ENCODE measurements at regions not wholly inside any gene's neighbourhood (a gene's known extent, or its start where the extent isn't known, plus 50 kb on each side); places are given as distances from the start of the nearest gene placed in this dataset.
A peak's percentile ranks its signal among the peaks of the same experiment; 100 is the strongest.
"Not testable (repeated sequence)": the region's sequence is repeated elsewhere in the genome, so short reads cannot be mapped to it uniquely, and the experiment has no call there.

- Mint-ChIP-seq H3K27me3 (ENCODE audit: insufficient read depth) (peaks cover 1% of the 10 kb centered on the region), H3K36me3 (ENCODE audit: low read depth) (no peaks in the 10 kb centered on the region; the same call in 1 of the 2 replicates), H3K4me1 (ENCODE audit: low read depth) (peaks cover 15% of the 10 kb centered on the region), H3K27ac (no peak overlapping the region), H3K4me3 (no peak overlapping the region), H3K9me3 (peaks cover 4% of the 10 kb centered on the region)
- DNase-seq, result no peak
- TF ChIP-seq CTCF (IDR thresholded peaks at IDR 0.05), result no peak
These were observed 79.6 kb upstream of the CARMIL1 start for GRCh38 chr6:25199544-25199943.

GRCh38 chr6:25202504-25202903 lies 76.7 kb upstream of the CARMIL1 start:
- H3K4me1 Mint-ChIP-seq (ENCODE audit: low read depth), result peaks cover 11% of the 10 kb centered on the region
- TF ChIP-seq CTCF (IDR thresholded peaks at IDR 0.05), result no peak
- peak; percentile 73 for DNase-seq
- no peak overlapping the region for H3K4me3 Mint-ChIP-seq
- peaks cover 20% of the 10 kb centered on the region for H3K9me3 Mint-ChIP-seq
- H3K36me3 Mint-ChIP-seq (ENCODE audit: low read depth), result peaks cover 9% of the 10 kb centered on the region
- peak overlapping the region; percentile 62 for H3K27ac Mint-ChIP-seq
- H3K27me3 Mint-ChIP-seq (ENCODE audit: insufficient read depth), result peaks cover 1% of the 10 kb centered on the region

- Mint-ChIP-seq H3K27ac (no peak overlapping the region), H3K4me3 (no peak overlapping the region), H3K36me3 (ENCODE audit: low read depth) (peaks cover 21% of the 10 kb centered on the region), H3K4me1 (ENCODE audit: low read depth) (peaks cover 11% of the 10 kb centered on the region), H3K9me3 (peaks cover 36% of the 10 kb centered on the region), H3K27me3 (ENCODE audit: insufficient read depth) (peaks cover 1% of the 10 kb centered on the region)
- DNase-seq, result no peak
- TF ChIP-seq CTCF (IDR thresholded peaks at IDR 0.05), result no peak
These were observed 73.5 kb upstream of the CARMIL1 start for GRCh38 chr6:25205629-25206028.

GRCh38 chr6:25207453-25208155 lies 71.6 kb upstream of the CARMIL1 start:
- H3K4me3 Mint-ChIP-seq; H3K4me1 Mint-ChIP-seq (ENCODE audit: low read depth): not testable (repeated sequence)
- peaks cover 21% of the 10 kb centered on the region for H3K36me3 Mint-ChIP-seq (ENCODE audit: low read depth)

GRCh38 chr6:25215881-25216280 lies 63.3 kb upstream of the CARMIL1 start:
- no peak for DNase-seq
- H3K27me3 Mint-ChIP-seq (ENCODE audit: insufficient read depth), result no peaks in the 10 kb centered on the region; the same call in 1 of the 2 replicates
- no peaks in the 10 kb centered on the region; the same call in 1 of the 2 replicates for H3K9me3 Mint-ChIP-seq
- no peak overlapping the region for H3K27ac Mint-ChIP-seq
- no peaks in the 10 kb centered on the region for H3K36me3 Mint-ChIP-seq (ENCODE audit: low read depth)
- TF ChIP-seq CTCF (IDR thresholded peaks at IDR 0.05), result no peak
- H3K4me1 Mint-ChIP-seq (ENCODE audit: low read depth), result peaks cover 24% of the 10 kb centered on the region
- no peak overlapping the region for H3K4me3 Mint-ChIP-seq

More at GRCh38 chr6:25207453-25208155, 71.6 kb upstream of the CARMIL1 start:
- not testable (repeated sequence) for DNase-seq; H3K27ac Mint-ChIP-seq; H3K27me3 Mint-ChIP-seq (ENCODE audit: insufficient read depth)
- peaks cover 36% of the 10 kb centered on the region for H3K9me3 Mint-ChIP-seq

GRCh38 chr6:25217302-25217701 lies 61.9 kb upstream of the CARMIL1 start:
- Mint-ChIP-seq H3K27me3 (ENCODE audit: insufficient read depth) (no peaks in the 10 kb centered on the region; the same call in 1 of the 2 replicates), H3K4me3 (no peak overlapping the region), H3K4me1 (ENCODE audit: low read depth) (peaks cover 24% of the 10 kb centered on the region), H3K36me3 (ENCODE audit: low read depth) (no peaks in the 10 kb centered on the region), H3K9me3 (no peaks in the 10 kb centered on the region), H3K27ac (no peak overlapping the region)
- no peak for DNase-seq
- TF ChIP-seq CTCF (IDR thresholded peaks at IDR 0.05), result no peak
